ENCODE measurements at regions not wholly inside any gene's neighbourhood (a gene's known extent, or its start where the extent isn't known, plus 50 kb on each side); places are given as distances from the start of the nearest gene placed in this dataset.

GRCh38 chr15:69908060-69908459, 189.7 kb downstream of the TLE3 start:
- Histone ChIP-seq H3K4me1 (ENCODE audit: insufficient read depth, low read length) (no peaks in the 10 kb centered on the region), H3K9me3 (ENCODE audit: low read depth, low read length) (no peaks in the 10 kb centered on the region), H3K27me3 (ENCODE audit: insufficient read depth, low read length) (no peaks in the 10 kb centered on the region), H3K4me3 (ENCODE audit: low read length) (no peak overlapping the region)

- H3K4me1 ChIP-seq (ENCODE audit: insufficient read depth, low read length): no peaks in the 10 kb centered on the region
- no peaks in the 10 kb centered on the region for H3K9me3 ChIP-seq (ENCODE audit: low read depth, low read length)
- H3K27me3 ChIP-seq (ENCODE audit: insufficient read depth, low read length): no peaks in the 10 kb centered on the region
- no peak overlapping the region for H3K4me3 ChIP-seq (ENCODE audit: low read length)
Measured at GRCh38 chr15:69908590-69909420, 188.9 kb downstream of the TLE3 start.

GRCh38 chr15:69909719-69910444, 187.8 kb downstream of the TLE3 start:
- Histone ChIP-seq H3K27me3 (ENCODE audit: insufficient read depth, low read length) (no peaks in the 10 kb centered on the region), H3K4me3 (ENCODE audit: low read length) (no peak overlapping the region), H3K4me1 (ENCODE audit: insufficient read depth, low read length) (peaks cover 2% of the 10 kb centered on the region), H3K9me3 (ENCODE audit: low read depth, low read length) (no peaks in the 10 kb centered on the region)

GRCh38 chr15:69910514-69910913, 187.2 kb downstream of the TLE3 start:
- Histone ChIP-seq H3K27me3 (ENCODE audit: insufficient read depth, low read length) (no peaks in the 10 kb centered on the region), H3K4me1 (ENCODE audit: insufficient read depth, low read length) (peaks cover 7% of the 10 kb centered on the region), H3K4me3 (ENCODE audit: low read length) (no peak overlapping the region), H3K9me3 (ENCODE audit: low read depth, low read length) (no peaks in the 10 kb centered on the region)

- Histone ChIP-seq H3K4me1 (ENCODE audit: insufficient read depth, low read length) (peaks cover 7% of the 10 kb centered on the region), H3K4me3 (ENCODE audit: low read length) (no peak overlapping the region), H3K9me3 (ENCODE audit: low read depth, low read length) (no peaks in the 10 kb centered on the region), H3K27me3 (ENCODE audit: insufficient read depth, low read length) (no peaks in the 10 kb centered on the region)
Measured at GRCh38 chr15:69912116-69912515, 185.6 kb downstream of the TLE3 start.

- Histone ChIP-seq H3K4me3 (ENCODE audit: low read length) (no peak overlapping the region), H3K27me3 (ENCODE audit: insufficient read depth, low read length) (no peaks in the 10 kb centered on the region), H3K9me3 (ENCODE audit: low read depth, low read length) (no peaks in the 10 kb centered on the region), H3K4me1 (ENCODE audit: insufficient read depth, low read length) (peaks cover 7% of the 10 kb centered on the region)
Measured at GRCh38 chr15:69914040-69914439, 183.7 kb downstream of the TLE3 start.

GRCh38 chr15:69914960-69915359, 182.8 kb downstream of the TLE3 start:
- Histone ChIP-seq H3K4me3 (ENCODE audit: low read length) (no peak overlapping the region), H3K27me3 (ENCODE audit: insufficient read depth, low read length) (no peaks in the 10 kb centered on the region), H3K9me3 (ENCODE audit: low read depth, low read length) (no peaks in the 10 kb centered on the region), H3K4me1 (ENCODE audit: insufficient read depth, low read length) (peaks cover 7% of the 10 kb centered on the region)

- H3K4me1 ChIP-seq (ENCODE audit: insufficient read depth, low read length): peaks cover 7% of the 10 kb centered on the region
- H3K27me3 ChIP-seq (ENCODE audit: insufficient read depth, low read length): no peaks in the 10 kb centered on the region
- no peak overlapping the region for H3K4me3 ChIP-seq (ENCODE audit: low read length)
Measured at GRCh38 chr15:69916169-69916785, 181.4 kb downstream of the TLE3 start.

GRCh38 chr15:69917056-69917455, 180.7 kb downstream of the TLE3 start:
- Histone ChIP-seq H3K27me3 (ENCODE audit: insufficient read depth, low read length) (no peaks in the 10 kb centered on the region), H3K4me1 (ENCODE audit: insufficient read depth, low read length) (peaks cover 7% of the 10 kb centered on the region), H3K9me3 (ENCODE audit: low read depth, low read length) (no peaks in the 10 kb centered on the region), H3K4me3 (ENCODE audit: low read length) (no peak overlapping the region)

More at GRCh38 chr15:69916169-69916785, 181.4 kb downstream of the TLE3 start:
- no peaks in the 10 kb centered on the region for H3K9me3 ChIP-seq (ENCODE audit: low read depth, low read length)

- no peak overlapping the region for H3K4me3 ChIP-seq (ENCODE audit: low read length)
- no peaks in the 10 kb centered on the region for H3K27me3 ChIP-seq (ENCODE audit: insufficient read depth, low read length)
- H3K4me1 ChIP-seq (ENCODE audit: insufficient read depth, low read length): peaks cover 5% of the 10 kb centered on the region
- peaks cover 8% of the 10 kb centered on the region for H3K9me3 ChIP-seq (ENCODE audit: low read depth, low read length)
Measured at GRCh38 chr15:69919816-69920215, 177.9 kb downstream of the TLE3 start.

GRCh38 chr15:69920221-69920620, 177.5 kb downstream of the TLE3 start:
- H3K9me3 ChIP-seq (ENCODE audit: low read depth, low read length): peaks cover 12% of the 10 kb centered on the region
- H3K4me3 ChIP-seq (ENCODE audit: low read length): no peak overlapping the region
- H3K27me3 ChIP-seq (ENCODE audit: insufficient read depth, low read length): no peaks in the 10 kb centered on the region
- peaks cover under 1% of the 10 kb centered on the region for H3K4me1 ChIP-seq (ENCODE audit: insufficient read depth, low read length)

- H3K4me3 ChIP-seq (ENCODE audit: low read length): no peak overlapping the region
- H3K9me3 ChIP-seq (ENCODE audit: low read depth, low read length): peaks cover 13% of the 10 kb centered on the region
- no peaks in the 10 kb centered on the region for H3K27me3 ChIP-seq (ENCODE audit: insufficient read depth, low read length)
- no peaks in the 10 kb centered on the region for H3K4me1 ChIP-seq (ENCODE audit: insufficient read depth, low read length)
Measured at GRCh38 chr15:69921626-69922619, 175.8 kb downstream of the TLE3 start.

- Histone ChIP-seq H3K27me3 (ENCODE audit: insufficient read depth, low read length) (no peaks in the 10 kb centered on the region), H3K9me3 (ENCODE audit: low read depth, low read length) (peaks cover 13% of the 10 kb centered on the region), H3K4me3 (ENCODE audit: low read length) (no peak overlapping the region), H3K4me1 (ENCODE audit: insufficient read depth, low read length) (no peaks in the 10 kb centered on the region)
Measured at GRCh38 chr15:69924531-69924930, 173.2 kb downstream of the TLE3 start.

GRCh38 chr15:69926006-69926405, 171.7 kb downstream of the TLE3 start:
- Histone ChIP-seq H3K27me3 (ENCODE audit: insufficient read depth, low read length) (no peaks in the 10 kb centered on the region), H3K4me1 (ENCODE audit: insufficient read depth, low read length) (no peaks in the 10 kb centered on the region), H3K4me3 (ENCODE audit: low read length) (no peak overlapping the region), H3K9me3 (ENCODE audit: low read depth, low read length) (peaks cover 13% of the 10 kb centered on the region)
